GM12891 (cell line): ENCODE measurements at regions not wholly inside any gene's neighbourhood (a gene's known extent, or its start where the extent isn't known, plus 50 kb on each side); places are given as distances from the start of the nearest gene placed in this dataset.
"Not testable (repeated sequence)": the region's sequence is repeated elsewhere in the genome, so short reads cannot be mapped to it uniquely, and the experiment has no call there.

Experiments
- DNase-seq: peaks from one replicate; pipeline ENCODE4 v3.0.0; 2011; ENCODE audit warnings: low spot score; ENCODE audit not compliant: insufficient read length
- FAIRE-seq: peaks from 2 replicates; lab custom pipeline; 2011; peaks lifted over from hg19 to GRCh38; lab: Jason Lieb, UNC
- PAX5 ChIP-seq: IDR thresholded peaks from 2 replicates; pipeline ENCODE4 v1.6.1; 2011; ENCODE audit warnings: low read length, moderate library complexity, mild to moderate bottlenecking; ENCODE audit not compliant: insufficient read depth, severe bottlenecking
- POLR2A ChIP-seq: IDR thresholded peaks from 2 replicates; pipeline ENCODE4 v1.6.1; 2011; ENCODE audit warnings: low read depth, low read length, control low read depth
- POLR2AphosphoS5 ChIP-seq: IDR thresholded peaks from 2 replicates; pipeline ENCODE4 v1.6.1; 2011; ENCODE audit warnings: low read depth, low read length, control low read depth
- POU2F2 ChIP-seq: IDR thresholded peaks from 2 replicates; pipeline ENCODE4 v1.6.1; 2011; ENCODE audit warnings: low read depth, mild to moderate bottlenecking, control low read depth, low read length, moderate library complexity
- SPI1 ChIP-seq: IDR thresholded peaks from 2 replicates; pipeline ENCODE4 v1.6.1; 2011; ENCODE audit warnings: low read depth, low read length, control low read depth
- TAF1 ChIP-seq: IDR thresholded peaks from 2 replicates; pipeline ENCODE4 v1.6.1; 2011; ENCODE audit warnings: low read depth, low read length, control low read depth

- FAIRE-seq, result no peak
These were observed 65.1 kb upstream of the LYZL2 start for GRCh38 chr10:30694518-30695228.

GRCh38 chr10:30691639-30692015, 62.1 kb upstream of the LYZL2 start:
- no peak for DNase-seq
- TF ChIP-seq SPI1, result no peak
- no peak for TF ChIP-seq PAX5
- no peak for TF ChIP-seq TAF1
- TF ChIP-seq POLR2A, result no peak
- no peak for TF ChIP-seq POLR2AphosphoS5
- no peak for TF ChIP-seq POU2F2
- FAIRE-seq, result no peak

More at GRCh38 chr10:30694518-30695228, 65.1 kb upstream of the LYZL2 start:
- TF ChIP-seq POLR2AphosphoS5 (no peak), TAF1 (no peak), SPI1 (no peak), POU2F2 (no peak), POLR2A (no peak), PAX5 (no peak)
- DNase-seq, result no peak

- DNase-seq, FAIRE-seq: not testable (repeated sequence)
These were observed 61.5 kb upstream of the LYZL2 start for GRCh38 chr10:30690948-30691638.

- TF ChIP-seq TAF1, result no peak
- TF ChIP-seq POU2F2, result no peak
- no peak for TF ChIP-seq POLR2A
- no peak for TF ChIP-seq SPI1
- no peak for TF ChIP-seq POLR2AphosphoS5
- no peak for TF ChIP-seq PAX5
- DNase-seq (no peak), FAIRE-seq (no peak)
These were observed 58.9 kb upstream of the LYZL2 start for GRCh38 chr10:30688456-30688855.

- peak; percentile 39 for DNase-seq
- TF ChIP-seq TAF1, result no peak
- no peak for TF ChIP-seq PAX5
- no peak for TF ChIP-seq SPI1
- TF ChIP-seq POU2F2, result no peak
- no peak for TF ChIP-seq POLR2AphosphoS5
- no peak for TF ChIP-seq POLR2A
- FAIRE-seq, result peak; percentile 85
These were observed 58.2 kb upstream of the LYZL2 start for GRCh38 chr10:30687698-30688213.

GRCh38 chr10:30686708-30687107, 57.2 kb upstream of the LYZL2 start:
- FAIRE-seq, result no peak
- no peak for DNase-seq
- no peak for TF ChIP-seq POLR2A
- TF ChIP-seq POLR2AphosphoS5, result no peak
- no peak for TF ChIP-seq PAX5
- TF ChIP-seq TAF1, result no peak
- TF ChIP-seq POU2F2, result no peak
- no peak for TF ChIP-seq SPI1

- no peak for FAIRE-seq
- DNase-seq, result no peak
- TF ChIP-seq TAF1, result no peak
- no peak for TF ChIP-seq POLR2A
- no peak for TF ChIP-seq POLR2AphosphoS5
- no peak for TF ChIP-seq POU2F2
- no peak for TF ChIP-seq PAX5
- TF ChIP-seq SPI1, result no peak
These were observed 53.9 kb upstream of the LYZL2 start for GRCh38 chr10:30683496-30683895.

GRCh38 chr10:30682377-30683199, 53.0 kb upstream of the LYZL2 start:
- FAIRE-seq, DNase-seq: not testable (repeated sequence)

- DNase-seq (no peak), FAIRE-seq (no peak)
- TF ChIP-seq POLR2AphosphoS5, result no peak
- no peak for TF ChIP-seq POU2F2
- TF ChIP-seq TAF1, result no peak
- no peak for TF ChIP-seq PAX5
- TF ChIP-seq SPI1, result no peak
- no peak for TF ChIP-seq POLR2A
These were observed 51.4 kb upstream of the LYZL2 start for GRCh38 chr10:30680908-30681307.
